ENCODE measurements at regions not wholly inside any gene's neighbourhood (a gene's known extent, or its start where the extent isn't known, plus 50 kb on each side); places are given as distances from the start of the nearest gene placed in this dataset.
A peak's percentile ranks its signal among the peaks of the same experiment; 100 is the strongest.

- intact Hi-C loops (cut with micrococcal nuclease): loop anchor here (2.0 kb wide), 1 partner anchor 14 kb away; no protein-coding TSS in a partner anchor
Measured at GRCh38 chr12:124512667-124513296, 54.6 kb downstream of the NCOR2 start.

More at GRCh38 chr12:124512667-124513296, 54.6 kb downstream of the NCOR2 start:
- H4K5ac ChIP-seq (ENCODE audit: low read depth, low read length): peak overlapping the region; percentile 23
- ATAC-seq (ENCODE audit: low read depth): peak; percentile 68
- peak; percentile 12; the same call in 1 of the 2 replicates for TF ChIP-seq RAD21 (IDR thresholded peaks at IDR 0.05; ENCODE audit: low read length)
- no peak for TF ChIP-seq RFX5 (IDR thresholded peaks at IDR 0.05; ENCODE audit: low read depth, low read length)
- peak; percentile 77 for TF ChIP-seq FOS (IDR thresholded peaks at IDR 0.05; ENCODE audit: low read depth, low read length)
- TF ChIP-seq MAZ (IDR thresholded peaks at IDR 0.05; ENCODE audit: borderline replicate concordance, low read depth, low read length): peak; percentile 70
- H2BK5ac ChIP-seq (ENCODE audit: low read depth, low read length, poor library complexity, severe bottlenecking): peak overlapping the region; percentile 86
- ChIA-PET POLR2A (ENCODE audit: unreplicated experiment) (interaction anchor here (0.6 kb wide), 1 partner anchor 27 kb away, joined by 3 read pairs; no protein-coding TSS in a partner anchor), CTCF (no interaction called here)
- H2AFZ ChIP-seq (replicated peaks; ENCODE audit: low read length, poor library complexity): peak overlapping the region; percentile 54
- H4K20me1 ChIP-seq (ENCODE audit: insufficient read depth, low read length): peaks cover 100% of the 10 kb centered on the region
- H2BK120ac ChIP-seq (ENCODE audit: low read depth, low read length): peak overlapping the region; percentile 84
- H3K27me3 ChIP-seq (ENCODE audit: control insufficient read depth, insufficient read depth, low read length): no peaks in the 10 kb centered on the region
- peak overlapping the region; percentile 37; the same call in 1 of the 2 replicates for H3K18ac ChIP-seq (ENCODE audit: low read depth, low read length)
- H4K8ac ChIP-seq (ENCODE audit: low read depth in 2 of 2, low read length in 2 of 2): peak overlapping the region; percentile 15 to 64; a peak in 2 of 4 replicates
- BruUV-seq (replicated peaks): no TSS peak
- H3K9me3 ChIP-seq (ENCODE audit: control insufficient read depth, insufficient read depth, low read length): no peaks in the 10 kb centered on the region
- H3K27ac ChIP-seq (ENCODE audit: insufficient read depth, low read length): peak overlapping the region; percentile 75
- H4K91ac ChIP-seq (ENCODE audit: insufficient read depth, low read depth, low read length): peak overlapping the region; percentile 49
- H3K79me1 ChIP-seq (ENCODE audit: low read depth in 1 of 2, low read length in 2 of 2): peaks cover 32 to 96% of the 10 kb centered on the region in 2 experiments
- H3K56ac ChIP-seq (ENCODE audit: extremely low read depth, insufficient read depth, low read length): 0 out of 2 replicates have a peak overlapping the region, but pooled peaks have one; percentile 20
- H3K9me1 ChIP-seq (ENCODE audit: insufficient read depth, low read length): peaks cover 41% of the 10 kb centered on the region
- no peak overlapping the region for H3K4me3 ChIP-seq (ENCODE audit: insufficient read depth, low read depth, low read length)
- peak overlapping the region; percentile 95 for H2AK5ac ChIP-seq (ENCODE audit: low read depth, low read length)
- WGBS, 2 experiments (ENCODE audit: extremely low coverage in 2 of 2, insufficient read length in 1 of 2): 3% methylated on average over 5 of the region's 16 CpGs; no CpG with 5 or more reads in 1 of the 2 experiments
- peak overlapping the region; percentile 62; the same call in 1 of the 2 replicates for H3K23ac ChIP-seq (ENCODE audit: low read depth, low read length)
- in situ Hi-C loops (cut with MboI; ENCODE audit: low sequenced_read_pairs): no loop called here
- peak overlapping the region; percentile 82 for H2BK20ac ChIP-seq (ENCODE audit: low read depth, low read length)
- peak overlapping the region; percentile 86 for H3K4ac ChIP-seq (ENCODE audit: low read depth, low read length)
- H3K14ac ChIP-seq (replicated peaks; ENCODE audit: low read depth, low read length): peak overlapping the region; percentile 63; the same call in 1 of the 2 replicates
- dilution Hi-C loops (cut with HindIII; ENCODE audit: low sequenced_read_pairs, unreplicated experiment): no loop called here
- peak; percentile 98 for DNase-seq
- peak overlapping the region; percentile 7; the same call in 1 of the 2 replicates for H3K9ac ChIP-seq (ENCODE audit: low read depth, low read length)
- H2AK9ac ChIP-seq (replicated peaks; ENCODE audit: low read depth, low read length, poor library complexity): peak overlapping the region; percentile 74
- H2BK15ac ChIP-seq (ENCODE audit: low read depth, low read length): peak overlapping the region; percentile 40; the same call in 1 of the 3 replicates
- H3K4me2 ChIP-seq (ENCODE audit: low read depth, low read length): peak overlapping the region; percentile 67
- peaks cover 45% of the 10 kb centered on the region for H3K4me1 ChIP-seq (ENCODE audit: control insufficient read depth, insufficient read depth, low read length)
- peaks cover 4% of the 10 kb centered on the region for H3K36me3 ChIP-seq (ENCODE audit: control insufficient read depth, insufficient read depth, low read length)

Data from IMR-90 (cell line).